ENCODE measurements at regions not wholly inside any gene's neighbourhood (a gene's known extent, or its start where the extent isn't known, plus 50 kb on each side); places are given as distances from the start of the nearest gene placed in this dataset.

- TF ChIP-seq CTCF (IDR thresholded peaks at IDR 0.05; ENCODE audit: borderline replicate concordance, extremely low read depth, low read length, poor library complexity, severe bottlenecking) (no peak), EZH2 (IDR thresholded peaks at IDR 0.05; ENCODE audit: borderline replicate concordance, low read depth, low read length, severe bottlenecking) (no peak)
Measured at GRCh38 chr3:116897382-116897781, 187.8 kb downstream of the TUSC7 start.
